ENCODE measurements at regions not wholly inside any gene's neighbourhood (a gene's known extent, or its start where the extent isn't known, plus 50 kb on each side); places are given as distances from the start of the nearest gene placed in this dataset.

GRCh38 chr11:43234881-43235280 is 76.9 kb upstream of the API5 start:
- Histone ChIP-seq H3K4me1 (ENCODE audit: low read length) (no peaks in the 10 kb centered on the region), H3K4me3 (ENCODE audit: low read length) (no peak overlapping the region), H3K27me3 (ENCODE audit: low read depth, low read length) (no peaks in the 10 kb centered on the region), H3K9me3 (ENCODE audit: insufficient read depth, low read length) (no peaks in the 10 kb centered on the region; the same call in 1 of the 2 replicates), H3K27ac (ENCODE audit: low read length) (no peak overlapping the region), H3K4me2 (ENCODE audit: low read length) (no peak overlapping the region), H2AFZ (ENCODE audit: low read depth, low read length) (no peak overlapping the region), H3K36me3 (replicated peaks; ENCODE audit: low read depth, low read length) (no peaks in the 10 kb centered on the region), H4K20me1 (ENCODE audit: insufficient read depth, low read length) (no peaks in the 10 kb centered on the region), H3K79me2 (ENCODE audit: low read length) (no peaks in the 10 kb centered on the region), H3K9ac (ENCODE audit: low read length) (no peak overlapping the region)
- no peak for TF ChIP-seq EZH2phosphoT487 (IDR thresholded peaks at IDR 0.05; ENCODE audit: low read depth)
- no peak for TF ChIP-seq CTCF (IDR thresholded peaks at IDR 0.05; ENCODE audit: low read depth, low read length)

- no peaks in the 10 kb centered on the region for H3K79me2 ChIP-seq (ENCODE audit: low read length)
- no peaks in the 10 kb centered on the region for H3K4me1 ChIP-seq (ENCODE audit: low read length)
- 0 out of 2 replicates have a peak, but pooled peaks cover 4% of the 10 kb centered on the region for H3K27me3 ChIP-seq (ENCODE audit: low read depth, low read length)
- no peak overlapping the region for H3K4me2 ChIP-seq (ENCODE audit: low read length)
- no peak for TF ChIP-seq EZH2phosphoT487 (IDR thresholded peaks at IDR 0.05; ENCODE audit: low read depth)
- H3K27ac ChIP-seq (ENCODE audit: low read length), result no peak overlapping the region
- no peaks in the 10 kb centered on the region for H4K20me1 ChIP-seq (ENCODE audit: insufficient read depth, low read length)
- no peaks in the 10 kb centered on the region for H3K36me3 ChIP-seq (replicated peaks; ENCODE audit: low read depth, low read length)
- no peak overlapping the region for H3K9ac ChIP-seq (ENCODE audit: low read length)
- no peak overlapping the region for H2AFZ ChIP-seq (ENCODE audit: low read depth, low read length)
- no peak overlapping the region for H3K4me3 ChIP-seq (ENCODE audit: low read length)
- no peaks in the 10 kb centered on the region; the same call in 1 of the 2 replicates for H3K9me3 ChIP-seq (ENCODE audit: insufficient read depth, low read length)
These were observed 73.5 kb upstream of the API5 start for GRCh38 chr11:43238341-43238740.

GRCh38 chr11:43239791-43240190 is 72.0 kb upstream of the API5 start:
- H4K20me1 ChIP-seq (ENCODE audit: insufficient read depth, low read length), result no peaks in the 10 kb centered on the region
- H3K27ac ChIP-seq (ENCODE audit: low read length), result no peak overlapping the region
- no peak overlapping the region for H3K4me3 ChIP-seq (ENCODE audit: low read length)
- H3K4me1 ChIP-seq (ENCODE audit: low read length), result no peaks in the 10 kb centered on the region
- no peaks in the 10 kb centered on the region; the same call in 1 of the 2 replicates for H3K9me3 ChIP-seq (ENCODE audit: insufficient read depth, low read length)
- no peak overlapping the region for H3K4me2 ChIP-seq (ENCODE audit: low read length)
- TF ChIP-seq EZH2phosphoT487 (IDR thresholded peaks at IDR 0.05; ENCODE audit: low read depth) (no peak), CTCF (IDR thresholded peaks at IDR 0.05; ENCODE audit: low read depth, low read length) (no peak)
- H3K79me2 ChIP-seq (ENCODE audit: low read length), result no peaks in the 10 kb centered on the region
- H3K9ac ChIP-seq (ENCODE audit: low read length), result no peak overlapping the region
- H3K36me3 ChIP-seq (replicated peaks; ENCODE audit: low read depth, low read length), result no peaks in the 10 kb centered on the region
- H2AFZ ChIP-seq (ENCODE audit: low read depth, low read length), result no peak overlapping the region
- 0 out of 2 replicates have a peak, but pooled peaks cover 4% of the 10 kb centered on the region for H3K27me3 ChIP-seq (ENCODE audit: low read depth, low read length)

DNA sequence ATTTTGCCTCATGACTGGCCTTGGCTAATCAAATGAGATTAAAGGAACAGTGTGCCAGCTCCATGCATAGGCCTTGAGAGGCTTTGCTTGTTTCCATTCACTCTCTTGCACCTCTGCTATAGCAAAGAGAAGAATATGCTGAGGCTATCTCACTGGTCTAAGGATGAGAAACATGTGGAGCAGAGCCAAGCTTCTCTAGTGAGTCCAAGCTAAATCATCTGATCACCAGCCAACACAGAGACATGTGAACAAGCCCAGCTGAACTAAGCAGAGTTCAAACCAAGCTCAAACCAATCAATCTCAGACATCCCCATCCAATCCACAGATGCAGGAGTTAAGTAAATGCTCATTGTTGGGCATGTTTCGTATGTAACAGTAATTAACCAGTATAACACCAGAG is 69.4 kb upstream of the API5 start:
- Histone ChIP-seq H3K27me3 (ENCODE audit: low read depth, low read length) (0 out of 2 replicates have a peak, but pooled peaks cover 4% of the 10 kb centered on the region), H2AFZ (ENCODE audit: low read depth, low read length) (no peak overlapping the region), H4K20me1 (ENCODE audit: insufficient read depth, low read length) (no peaks in the 10 kb centered on the region), H3K9ac (ENCODE audit: low read length) (no peak overlapping the region), H3K4me3 (ENCODE audit: low read length) (no peak overlapping the region), H3K9me3 (ENCODE audit: insufficient read depth, low read length) (no peaks in the 10 kb centered on the region), H3K36me3 (replicated peaks; ENCODE audit: low read depth, low read length) (no peaks in the 10 kb centered on the region), H3K27ac (ENCODE audit: low read length) (no peak overlapping the region), H3K79me2 (ENCODE audit: low read length) (no peaks in the 10 kb centered on the region), H3K4me1 (ENCODE audit: low read length) (no peaks in the 10 kb centered on the region), H3K4me2 (ENCODE audit: low read length) (no peak overlapping the region)
- TF ChIP-seq EZH2phosphoT487 (IDR thresholded peaks at IDR 0.05; ENCODE audit: low read depth), result no peak
- TF ChIP-seq CTCF (IDR thresholded peaks at IDR 0.05; ENCODE audit: low read depth, low read length), result no peak

Measured in OCI-LY3 (cell line).